ENCODE measurements at regions not wholly inside any gene's neighbourhood (a gene's known extent, or its start where the extent isn't known, plus 50 kb on each side); places are given as distances from the start of the nearest gene placed in this dataset.
"Not testable (repeated sequence)": the region's sequence is repeated elsewhere in the genome, so short reads cannot be mapped to it uniquely, and the experiment has no call there.

DNA sequence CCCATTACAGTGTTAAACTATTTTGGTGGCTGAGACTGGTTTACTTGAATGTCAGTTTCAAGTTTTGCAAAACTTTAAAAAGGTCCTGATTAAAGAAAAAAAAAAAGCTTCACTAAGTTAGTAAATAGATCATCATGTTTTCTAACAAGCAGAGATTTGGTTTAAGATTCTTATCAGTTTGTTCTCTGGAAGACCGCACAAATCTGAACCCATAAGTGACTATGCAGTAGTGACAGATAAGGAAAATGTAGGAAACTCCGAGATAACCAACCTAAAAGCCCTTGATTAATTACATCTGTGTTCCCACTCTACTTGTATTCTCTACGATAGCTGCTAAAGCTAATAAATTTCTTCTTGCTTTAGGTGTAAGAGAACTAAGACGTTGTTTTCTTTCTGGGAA lies 1799.8 kb upstream of the ADGRL3 start:
- Histone ChIP-seq H3K4me1 (ENCODE audit: insufficient read depth, low read length) (no peaks in the 10 kb centered on the region), H3K27me3 (ENCODE audit: insufficient read depth, low read length) (no peaks in the 10 kb centered on the region), H3K4me3 (ENCODE audit: low read length) (no peak overlapping the region), H3K9me3 (ENCODE audit: low read depth, low read length) (no peaks in the 10 kb centered on the region)

DNA sequence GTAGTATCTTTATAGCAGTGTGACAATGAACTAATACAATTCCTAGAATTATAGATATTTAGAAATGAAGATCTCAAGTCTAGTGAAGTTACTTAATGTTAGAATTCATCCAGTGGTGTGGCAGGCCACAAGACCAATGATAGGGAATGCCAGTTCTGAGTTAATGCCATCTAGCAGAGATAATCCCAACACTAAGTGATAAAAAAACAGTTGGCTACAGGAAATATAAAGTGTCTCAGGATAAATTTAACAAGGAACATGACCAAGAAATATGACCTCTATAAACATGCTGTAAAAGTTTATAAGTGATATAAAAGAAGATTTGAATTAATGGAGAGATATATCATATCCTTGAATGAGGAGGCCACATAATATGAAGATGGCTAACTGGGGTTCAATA lies 1790.5 kb upstream of the ADGRL3 start:
- Histone ChIP-seq H3K4me3 (ENCODE audit: low read length) (no peak overlapping the region), H3K9me3 (ENCODE audit: low read depth, low read length) (no peaks in the 10 kb centered on the region), H3K4me1 (ENCODE audit: insufficient read depth, low read length) (no peaks in the 10 kb centered on the region), H3K27me3 (ENCODE audit: insufficient read depth, low read length) (no peaks in the 10 kb centered on the region)

DNA sequence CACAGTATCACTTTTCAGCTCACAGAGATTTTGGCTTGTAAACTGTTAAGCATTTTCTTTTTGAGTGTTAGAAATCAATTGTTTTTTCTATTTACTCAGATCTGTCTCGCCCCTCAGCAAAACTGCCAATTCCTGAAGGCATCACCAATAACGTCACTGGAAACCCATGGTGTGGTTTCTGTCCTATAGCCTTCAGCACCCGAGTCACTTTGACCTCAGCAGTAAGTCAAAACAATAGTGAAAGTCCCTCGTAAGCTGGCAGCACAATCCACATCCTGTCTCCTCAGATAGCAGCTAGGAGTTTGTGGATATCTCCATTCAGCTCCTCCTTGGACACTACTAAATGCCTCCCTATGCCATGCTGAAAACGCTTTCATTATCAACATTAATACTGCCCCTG lies 1787.4 kb upstream of the ADGRL3 start:
- no peak overlapping the region for H3K4me3 ChIP-seq (ENCODE audit: low read length)
- no peaks in the 10 kb centered on the region for H3K9me3 ChIP-seq (ENCODE audit: low read depth, low read length)
- no peaks in the 10 kb centered on the region for H3K27me3 ChIP-seq (ENCODE audit: insufficient read depth, low read length)
- H3K4me1 ChIP-seq (ENCODE audit: insufficient read depth, low read length), result no peaks in the 10 kb centered on the region

DNA sequence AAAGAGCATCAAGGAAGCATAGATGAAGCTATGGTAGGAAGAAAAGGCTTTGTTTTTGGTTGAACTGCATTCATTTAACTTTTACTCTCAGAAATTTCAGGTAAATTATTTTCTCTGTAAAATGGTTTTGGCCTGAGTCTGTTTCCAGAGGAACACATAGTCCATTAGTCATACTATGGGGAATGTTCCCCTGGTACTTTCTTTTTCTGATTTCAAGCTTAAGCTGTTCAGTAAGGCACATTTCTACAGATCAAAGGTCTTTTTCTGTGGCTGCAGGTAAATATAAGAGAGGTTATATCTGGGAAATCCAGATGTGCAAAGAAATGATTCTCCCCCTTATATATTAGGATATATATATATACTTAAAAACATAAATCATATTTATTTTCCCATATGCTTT lies 1744.4 kb upstream of the ADGRL3 start:
- H3K4me3 ChIP-seq (ENCODE audit: low read length), result no peak overlapping the region
- H3K4me1 ChIP-seq (ENCODE audit: insufficient read depth, low read length), result no peaks in the 10 kb centered on the region
- H3K9me3 ChIP-seq (ENCODE audit: low read depth, low read length), result no peaks in the 10 kb centered on the region
- H3K27me3 ChIP-seq (ENCODE audit: insufficient read depth, low read length), result no peaks in the 10 kb centered on the region

DNA sequence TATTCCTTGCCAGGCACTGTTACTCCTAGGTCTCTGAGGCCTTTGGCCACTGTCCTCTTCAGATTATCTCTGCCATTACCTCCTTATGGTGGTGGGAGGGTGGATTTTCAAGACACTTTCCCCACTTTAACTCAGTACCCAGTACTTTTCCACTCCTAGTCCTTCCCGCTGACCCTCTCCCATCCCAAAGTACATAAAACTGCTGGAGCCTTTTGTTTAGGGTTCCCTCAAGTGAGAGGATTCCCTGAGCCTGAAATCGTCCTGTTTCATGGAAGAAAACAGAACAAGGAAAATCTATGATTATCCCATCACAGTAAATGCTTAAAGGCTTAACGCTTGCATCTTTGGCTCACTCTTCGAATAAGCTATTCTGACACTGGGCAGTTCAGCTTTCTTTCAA lies 1742.5 kb upstream of the ADGRL3 start:
- H3K4me3 ChIP-seq (ENCODE audit: low read length), result no peak overlapping the region
- no peaks in the 10 kb centered on the region for H3K4me1 ChIP-seq (ENCODE audit: insufficient read depth, low read length)
- peaks cover 1% of the 10 kb centered on the region for H3K9me3 ChIP-seq (ENCODE audit: low read depth, low read length)
- no peaks in the 10 kb centered on the region for H3K27me3 ChIP-seq (ENCODE audit: insufficient read depth, low read length)

DNA sequence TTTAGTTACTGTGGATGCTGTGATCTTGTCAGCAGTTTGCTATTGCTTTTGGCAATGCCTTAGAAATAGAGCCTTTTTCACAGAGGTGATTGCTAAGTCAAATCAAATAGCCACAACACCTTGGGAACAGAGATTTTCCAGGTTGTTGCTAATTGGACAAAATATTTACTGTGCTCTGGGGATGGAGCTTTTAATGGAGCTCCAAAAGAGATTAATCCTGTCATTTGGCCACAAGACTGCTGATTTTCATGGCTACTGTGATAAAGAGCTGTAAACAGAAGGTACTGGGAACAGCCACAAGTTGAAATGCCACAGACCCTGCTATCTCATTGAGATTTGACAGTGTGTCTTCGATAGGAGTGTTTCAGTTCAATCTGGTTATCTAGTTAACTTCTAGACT lies 1715.2 kb upstream of the ADGRL3 start:
- Histone ChIP-seq H3K4me3 (ENCODE audit: low read length) (no peak overlapping the region), H3K27me3 (ENCODE audit: insufficient read depth, low read length) (no peaks in the 10 kb centered on the region), H3K4me1 (ENCODE audit: insufficient read depth, low read length) (no peaks in the 10 kb centered on the region), H3K9me3 (ENCODE audit: low read depth, low read length) (peaks cover 22% of the 10 kb centered on the region)

DNA sequence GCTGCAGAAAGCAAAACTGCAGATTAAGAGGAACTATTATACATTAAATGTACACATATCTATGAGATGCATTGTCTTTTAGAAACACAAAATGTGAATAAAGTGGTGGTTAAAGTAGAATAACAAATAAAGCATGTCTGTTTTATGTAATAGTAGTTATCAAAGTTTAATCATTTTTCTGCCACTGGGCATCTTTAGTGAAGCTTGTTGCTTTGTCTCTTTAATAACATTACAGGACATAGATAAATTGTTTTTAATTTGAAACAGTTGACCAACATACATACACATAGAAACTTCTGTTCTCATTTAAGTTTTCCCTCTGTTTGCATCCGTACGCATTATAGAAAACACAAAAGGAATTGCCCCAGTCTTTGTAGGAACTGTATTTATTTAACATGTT lies 1700.0 kb upstream of the ADGRL3 start:
- no peaks in the 10 kb centered on the region for H3K4me1 ChIP-seq (ENCODE audit: insufficient read depth, low read length)
- no peaks in the 10 kb centered on the region for H3K27me3 ChIP-seq (ENCODE audit: insufficient read depth, low read length)
- H3K4me3 ChIP-seq (ENCODE audit: low read length), result no peak overlapping the region
- no peaks in the 10 kb centered on the region for H3K9me3 ChIP-seq (ENCODE audit: low read depth, low read length)

DNA sequence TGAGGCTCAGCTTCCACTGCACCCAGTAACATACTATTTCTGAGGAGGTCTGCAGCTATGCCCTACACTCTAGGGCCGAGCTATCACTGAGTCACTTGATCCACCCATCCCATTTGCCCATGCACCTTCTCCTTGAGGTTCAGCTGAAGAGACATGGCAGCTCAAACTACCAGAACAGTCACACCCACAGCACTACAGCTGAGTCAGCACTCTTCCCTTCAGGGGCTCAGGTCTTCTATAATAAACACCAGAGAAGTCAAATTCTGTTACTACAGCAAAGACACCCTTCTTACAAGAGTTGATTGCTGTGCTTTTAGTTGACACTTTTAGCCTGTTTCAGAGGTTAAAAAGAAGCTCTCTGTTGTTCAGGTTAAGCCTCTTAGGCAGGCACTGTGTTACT lies 1696.4 kb upstream of the ADGRL3 start:
- Histone ChIP-seq H3K4me3 (ENCODE audit: low read length) (no peak overlapping the region), H3K4me1 (ENCODE audit: insufficient read depth, low read length) (no peaks in the 10 kb centered on the region), H3K27me3 (ENCODE audit: insufficient read depth, low read length) (no peaks in the 10 kb centered on the region), H3K9me3 (ENCODE audit: low read depth, low read length) (peaks cover 6% of the 10 kb centered on the region)

DNA sequence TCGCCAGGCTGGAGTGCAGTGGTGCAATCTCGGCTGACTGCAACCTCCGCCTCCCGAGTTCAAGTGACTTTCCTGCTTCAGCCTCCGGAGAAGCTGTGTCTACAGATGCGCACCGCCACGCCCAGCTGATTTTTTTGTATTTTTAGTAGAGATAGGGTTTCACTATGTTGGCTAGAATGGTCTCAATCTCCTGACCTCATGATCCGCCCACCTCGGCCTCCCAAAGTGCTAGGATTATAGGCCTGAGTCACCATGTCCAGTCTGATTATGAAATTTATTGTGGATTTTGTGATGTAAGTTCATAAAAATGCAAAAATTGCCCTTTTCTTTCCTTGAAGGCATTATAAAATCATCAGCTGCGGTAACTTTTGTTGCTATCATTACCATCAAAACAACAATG lies 1688.3 kb upstream of the ADGRL3 start:
- H3K27me3 ChIP-seq (ENCODE audit: insufficient read depth, low read length); H3K4me3 ChIP-seq (ENCODE audit: low read length); H3K4me1 ChIP-seq (ENCODE audit: insufficient read depth, low read length); H3K9me3 ChIP-seq (ENCODE audit: low read depth, low read length): not testable (repeated sequence)

DNA sequence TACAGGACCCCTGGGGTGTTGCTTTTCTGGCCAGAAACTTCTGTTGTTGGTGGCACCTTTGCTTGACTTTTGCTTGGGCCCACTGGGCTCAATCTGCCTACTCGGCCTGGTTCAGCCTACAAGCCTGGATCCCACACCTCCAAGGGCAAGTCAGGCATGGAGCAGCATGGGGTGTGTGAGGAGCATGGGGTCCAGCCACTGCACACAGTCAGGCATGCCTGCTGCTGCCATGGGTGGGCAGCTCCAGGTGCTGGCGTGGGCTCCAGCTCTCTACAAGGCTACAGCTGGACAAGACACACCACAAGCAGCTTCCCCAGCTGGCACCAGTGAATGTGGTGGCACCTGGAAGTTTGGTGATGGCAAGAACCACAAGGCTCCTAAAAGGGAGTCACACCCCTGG lies 1683.1 kb upstream of the ADGRL3 start:
- H3K4me3 ChIP-seq (ENCODE audit: low read length), result no peak overlapping the region
- H3K9me3 ChIP-seq (ENCODE audit: low read depth, low read length), result no peaks in the 10 kb centered on the region
- H3K4me1 ChIP-seq (ENCODE audit: insufficient read depth, low read length), result no peaks in the 10 kb centered on the region
- H3K27me3 ChIP-seq (ENCODE audit: insufficient read depth, low read length), result no peaks in the 10 kb centered on the region

DNA sequence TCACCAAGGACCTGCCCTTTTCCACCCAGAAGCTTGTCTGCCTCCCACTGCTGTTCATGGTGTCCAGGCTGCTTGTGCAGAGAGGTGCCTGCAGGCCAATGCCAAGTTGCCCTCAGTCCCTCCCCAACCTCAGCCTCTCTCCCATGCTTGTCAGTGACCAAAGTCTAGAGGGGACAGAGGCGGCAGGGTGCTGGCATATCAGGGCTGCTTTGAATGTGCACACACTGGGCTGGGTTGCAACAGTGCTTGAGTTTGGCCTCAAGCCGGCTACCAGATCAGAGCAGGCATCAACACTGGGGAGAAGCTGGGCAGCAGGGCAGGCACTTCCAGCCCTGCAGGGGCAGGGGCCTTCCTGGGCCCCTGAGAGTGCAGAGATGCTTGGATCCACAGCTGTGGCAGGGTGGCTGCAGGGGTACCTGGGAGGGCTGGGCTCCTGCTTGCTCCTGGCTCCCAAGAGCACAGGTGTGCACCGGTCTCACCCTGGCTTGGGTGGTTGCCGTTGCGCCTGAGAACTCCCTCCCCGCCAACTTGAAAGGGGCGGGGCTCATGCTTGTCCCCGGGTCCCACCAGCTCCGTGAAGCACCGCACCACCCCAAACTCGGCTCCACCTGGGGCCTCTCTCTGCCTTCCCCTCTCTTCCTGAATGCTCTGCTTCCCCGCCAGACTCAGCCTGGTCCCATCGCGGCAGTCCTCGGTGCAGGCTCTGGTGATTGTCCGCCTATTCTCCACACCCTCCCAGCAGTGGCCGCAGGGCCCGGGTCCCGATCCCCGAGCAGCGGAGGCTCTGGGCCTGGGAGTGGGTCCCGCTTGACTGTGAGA lies 1681.9 kb upstream of the ADGRL3 start:
- Histone ChIP-seq H3K9me3 (ENCODE audit: low read depth, low read length) (no peaks in the 10 kb centered on the region), H3K27me3 (ENCODE audit: insufficient read depth, low read length) (no peaks in the 10 kb centered on the region), H3K4me1 (ENCODE audit: insufficient read depth, low read length) (no peaks in the 10 kb centered on the region), H3K4me3 (ENCODE audit: low read length) (no peak overlapping the region)

DNA sequence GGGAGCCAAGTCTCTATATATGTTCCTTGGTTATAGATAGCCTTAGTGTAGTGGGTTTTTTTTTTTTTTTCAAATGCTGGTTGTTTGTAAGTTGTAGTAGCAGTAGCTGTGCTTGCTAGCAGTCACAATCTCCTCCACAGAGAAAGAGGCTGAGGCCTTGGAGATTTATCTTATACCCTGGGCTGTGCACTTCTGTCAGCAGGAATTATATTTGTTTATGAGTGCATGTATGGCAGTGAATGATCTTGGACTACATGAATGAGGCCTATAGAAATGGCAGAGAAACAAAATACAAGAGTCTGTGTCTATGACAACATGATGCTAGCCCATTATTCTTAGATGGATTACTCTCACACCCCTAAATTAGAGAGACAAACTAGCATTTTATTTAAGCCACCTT lies 1674.2 kb upstream of the ADGRL3 start:
- H3K4me1 ChIP-seq (ENCODE audit: insufficient read depth, low read length), result no peaks in the 10 kb centered on the region
- no peaks in the 10 kb centered on the region for H3K27me3 ChIP-seq (ENCODE audit: insufficient read depth, low read length)
- no peak overlapping the region for H3K4me3 ChIP-seq (ENCODE audit: low read length)
- no peaks in the 10 kb centered on the region for H3K9me3 ChIP-seq (ENCODE audit: low read depth, low read length)

DNA sequence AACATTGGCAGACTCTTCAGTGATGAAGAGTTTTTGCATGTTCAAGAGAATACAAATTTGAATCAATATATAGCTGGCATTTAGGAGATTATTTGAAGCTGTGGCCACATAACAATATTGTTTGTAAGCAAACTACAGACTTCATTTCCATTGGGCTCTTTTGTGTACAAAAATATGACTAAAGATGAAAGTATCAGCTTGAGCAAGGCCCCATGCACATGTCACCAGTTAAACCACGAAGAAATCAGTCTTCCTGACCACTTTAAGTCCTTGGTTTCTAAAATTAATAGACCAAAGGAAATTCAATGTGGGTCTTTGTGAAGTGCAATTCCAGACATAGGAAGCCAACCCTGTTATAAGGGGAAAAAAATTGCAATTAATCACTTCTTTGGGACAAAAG lies 1664.6 kb upstream of the ADGRL3 start:
- Histone ChIP-seq H3K4me3 (ENCODE audit: low read length) (no peak overlapping the region), H3K4me1 (ENCODE audit: insufficient read depth, low read length) (no peaks in the 10 kb centered on the region), H3K27me3 (ENCODE audit: insufficient read depth, low read length) (no peaks in the 10 kb centered on the region), H3K9me3 (ENCODE audit: low read depth, low read length) (no peaks in the 10 kb centered on the region)

DNA sequence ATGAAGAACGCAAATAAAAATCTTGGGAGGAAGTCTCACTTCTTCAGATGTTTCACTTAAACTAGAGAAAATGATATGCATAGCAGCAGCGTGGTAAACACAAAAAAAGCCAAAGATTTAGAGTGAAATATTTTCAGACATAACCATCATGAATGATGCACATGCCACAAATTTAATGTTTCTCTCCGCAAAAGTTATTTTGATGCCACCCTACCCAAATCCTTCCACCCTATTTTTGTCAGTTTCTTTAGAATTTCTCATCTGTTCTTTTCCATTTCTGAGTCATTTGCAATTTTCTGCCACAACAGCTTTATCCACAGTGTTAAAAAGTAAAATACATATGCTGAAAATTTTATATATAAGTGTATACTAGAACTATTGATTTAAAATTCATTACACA lies 1663.7 kb upstream of the ADGRL3 start:
- H3K9me3 ChIP-seq (ENCODE audit: low read depth, low read length), result no peaks in the 10 kb centered on the region
- no peaks in the 10 kb centered on the region for H3K4me1 ChIP-seq (ENCODE audit: insufficient read depth, low read length)
- no peaks in the 10 kb centered on the region for H3K27me3 ChIP-seq (ENCODE audit: insufficient read depth, low read length)
- no peak overlapping the region for H3K4me3 ChIP-seq (ENCODE audit: low read length)

DNA sequence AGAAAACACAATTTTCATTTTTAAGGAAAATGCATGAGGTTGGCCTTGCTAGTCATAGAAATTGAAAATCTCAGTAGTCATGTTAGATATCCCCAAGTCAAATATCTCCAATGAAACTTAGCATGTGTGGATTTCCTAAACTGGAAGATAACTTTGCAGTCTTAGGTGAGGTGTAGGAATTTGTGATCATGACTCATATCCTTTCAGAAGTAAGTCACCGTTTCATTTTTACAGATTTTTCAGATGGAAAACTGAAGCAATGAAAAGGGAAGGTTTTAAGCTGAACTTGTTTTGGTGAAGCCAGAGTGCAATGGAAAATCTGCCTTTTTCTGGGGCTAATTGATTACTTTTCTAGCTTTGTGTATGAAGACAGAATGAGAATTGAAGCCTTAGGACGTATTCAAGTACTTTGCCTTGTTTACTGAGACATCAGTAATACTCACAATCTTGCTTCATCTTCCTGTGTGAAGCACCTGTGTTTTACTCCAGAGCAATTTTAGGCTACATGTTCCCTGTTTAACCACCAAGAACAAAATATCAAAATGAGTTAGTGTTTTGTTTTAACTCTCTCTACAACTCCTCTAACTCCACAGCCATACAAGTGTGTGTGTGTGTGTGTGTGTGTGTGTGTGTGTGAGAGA lies 1662.8 kb upstream of the ADGRL3 start:
- Histone ChIP-seq H3K4me1 (ENCODE audit: insufficient read depth, low read length) (no peaks in the 10 kb centered on the region), H3K27me3 (ENCODE audit: insufficient read depth, low read length) (no peaks in the 10 kb centered on the region), H3K9me3 (ENCODE audit: low read depth, low read length) (no peaks in the 10 kb centered on the region), H3K4me3 (ENCODE audit: low read length) (no peak overlapping the region)

DNA sequence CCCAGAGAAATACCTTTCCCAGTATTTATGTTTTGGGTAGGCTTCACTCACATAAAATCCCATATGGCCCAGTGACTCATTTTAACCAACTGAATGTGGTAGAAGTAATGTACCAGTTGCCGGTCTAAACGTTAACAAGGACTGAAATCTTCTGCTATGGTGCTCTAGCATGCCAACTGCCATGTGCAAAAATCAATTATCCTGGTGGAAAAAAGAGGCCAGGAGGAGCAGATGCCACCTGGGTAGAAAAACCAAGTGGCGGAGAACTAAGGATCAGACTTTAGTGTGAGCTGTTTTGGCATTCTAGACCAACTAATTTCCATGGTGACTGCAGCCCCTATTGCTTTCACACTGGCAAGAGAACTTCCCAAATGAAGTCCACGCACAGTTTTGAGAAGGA lies 1660.7 kb upstream of the ADGRL3 start:
- no peaks in the 10 kb centered on the region for H3K27me3 ChIP-seq (ENCODE audit: insufficient read depth, low read length)
- H3K9me3 ChIP-seq (ENCODE audit: low read depth, low read length), result no peaks in the 10 kb centered on the region
- H3K4me3 ChIP-seq (ENCODE audit: low read length), result no peak overlapping the region
- no peaks in the 10 kb centered on the region for H3K4me1 ChIP-seq (ENCODE audit: insufficient read depth, low read length)
